CD4-positive, alpha-beta T cell treated with Interleukin-17A for 1 hour (primary cell): ENCODE measurements at regions not wholly inside any gene's neighbourhood (a gene's known extent, or its start where the extent isn't known, plus 50 kb on each side); places are given as distances from the start of the nearest gene placed in this dataset.

ENCODE experiments used
- DNase-seq: peaks from one replicate; pipeline ENCODE4 v3.0.0-alpha.2; 2020

GRCh38 chr16:59259074-59259949, 525.2 kb upstream of the GOT2 start:
- DNase-seq: no peak

DNA sequence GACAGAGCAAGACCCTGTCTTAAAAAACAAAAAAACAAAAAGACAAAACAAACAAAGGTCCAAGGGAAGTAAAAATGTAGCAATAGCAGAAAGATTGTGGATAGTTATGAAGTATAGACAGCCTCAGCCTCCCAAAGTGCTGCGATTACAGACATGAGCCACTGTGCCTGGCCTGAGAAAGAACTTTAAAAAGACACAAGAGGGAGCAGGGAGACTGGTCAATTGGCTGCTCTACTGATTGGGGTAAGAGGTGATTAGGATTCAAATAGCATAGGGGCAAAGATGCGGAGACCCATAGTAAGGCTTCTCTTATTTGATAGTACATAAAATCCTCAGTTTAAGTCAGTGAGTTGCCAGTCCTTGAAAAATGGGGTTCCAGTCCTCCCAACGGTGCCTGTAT, 518.2 kb upstream of the GOT2 start:
- DNase-seq: no peak

- no peak for DNase-seq
Measured at GRCh38 chr16:59249011-59249410, 514.9 kb upstream of the GOT2 start.

DNA sequence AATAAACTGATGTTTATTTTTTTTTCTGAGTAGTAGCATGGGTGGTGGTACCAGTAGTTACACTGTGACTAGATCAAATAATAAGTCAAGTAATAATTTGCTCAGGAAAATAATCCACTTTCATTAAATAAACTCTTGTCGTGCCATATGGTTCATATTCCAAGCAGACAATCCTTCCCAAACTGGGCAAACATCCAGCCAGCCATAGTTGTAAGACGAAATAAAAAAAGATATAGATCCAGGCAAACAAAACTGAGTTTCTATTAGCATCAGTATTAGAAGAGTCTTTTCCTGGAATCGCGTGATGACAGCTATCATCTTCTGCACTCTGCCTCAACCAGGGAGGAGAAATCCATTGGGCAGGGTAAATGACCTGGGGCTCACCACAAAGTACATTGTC, 508.4 kb upstream of the GOT2 start:
- no peak for DNase-seq

- DNase-seq: no peak
Measured at GRCh38 chr16:59238246-59238645, 504.1 kb upstream of the GOT2 start.

GRCh38 chr16:59236804-59237458, 502.8 kb upstream of the GOT2 start:
- no peak for DNase-seq

DNA sequence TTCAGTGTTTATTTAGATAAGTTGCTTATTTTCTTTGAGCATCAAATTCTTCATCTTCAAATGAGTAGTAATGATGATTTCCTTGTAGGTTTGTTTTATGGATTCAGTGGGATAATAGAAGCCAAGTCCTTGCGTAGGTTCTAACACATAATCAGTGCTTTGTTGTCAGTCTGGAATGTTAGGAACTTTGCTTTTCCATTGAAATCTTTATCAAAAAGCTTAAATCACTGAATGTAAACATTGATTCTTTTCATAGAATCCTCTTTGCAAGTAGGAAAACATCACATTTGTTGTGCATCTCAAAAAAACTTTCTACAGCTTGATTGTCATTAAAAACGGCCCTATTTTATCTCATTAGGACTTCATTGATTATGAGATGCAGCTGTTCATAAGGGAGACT, 490.3 kb upstream of the GOT2 start:
- no peak for DNase-seq

DNA sequence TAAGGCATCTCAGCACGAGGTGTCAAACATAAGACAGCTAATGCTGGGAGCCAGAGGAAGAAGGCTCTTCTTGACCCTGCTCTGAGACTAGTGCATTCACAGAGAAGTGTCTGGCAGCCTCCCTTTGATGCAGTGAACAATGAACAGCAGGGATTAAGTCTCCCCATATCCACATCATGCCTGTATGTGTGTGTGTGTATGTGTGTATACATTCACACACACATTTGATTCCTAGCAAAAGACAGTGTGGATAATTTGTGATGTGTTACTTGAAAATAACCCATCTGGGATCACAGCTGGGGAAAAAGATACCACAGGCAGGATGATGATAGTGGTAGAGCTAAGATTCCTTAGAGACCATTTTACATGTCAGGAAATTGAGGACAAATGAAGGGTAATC, 485.9 kb upstream of the GOT2 start:
- DNase-seq: no peak

- DNase-seq: no peak
Measured at GRCh38 chr16:59216291-59216690, 482.2 kb upstream of the GOT2 start.

GRCh38 chr16:59214455-59214854, 480.3 kb upstream of the GOT2 start:
- DNase-seq: no peak

DNA sequence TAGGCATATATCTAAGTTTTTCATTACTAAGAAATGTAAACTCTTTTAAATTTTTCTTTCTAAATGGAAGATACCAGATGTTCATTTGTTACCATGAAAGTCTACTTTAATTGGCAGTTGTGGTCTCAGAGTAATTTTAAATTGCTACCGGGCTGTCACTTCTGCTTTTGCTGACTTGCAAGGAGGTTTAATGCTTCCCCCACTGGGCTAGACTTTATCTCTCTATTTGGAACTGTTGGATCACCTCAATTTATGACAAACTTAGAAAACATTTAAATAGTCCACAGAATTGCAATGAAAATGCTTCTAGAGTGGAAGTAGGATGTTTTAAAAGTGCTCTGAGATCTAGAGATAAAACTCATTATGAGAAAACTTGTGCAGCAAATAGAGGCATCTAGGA, 479.8 kb upstream of the GOT2 start:
- no peak for DNase-seq

DNA sequence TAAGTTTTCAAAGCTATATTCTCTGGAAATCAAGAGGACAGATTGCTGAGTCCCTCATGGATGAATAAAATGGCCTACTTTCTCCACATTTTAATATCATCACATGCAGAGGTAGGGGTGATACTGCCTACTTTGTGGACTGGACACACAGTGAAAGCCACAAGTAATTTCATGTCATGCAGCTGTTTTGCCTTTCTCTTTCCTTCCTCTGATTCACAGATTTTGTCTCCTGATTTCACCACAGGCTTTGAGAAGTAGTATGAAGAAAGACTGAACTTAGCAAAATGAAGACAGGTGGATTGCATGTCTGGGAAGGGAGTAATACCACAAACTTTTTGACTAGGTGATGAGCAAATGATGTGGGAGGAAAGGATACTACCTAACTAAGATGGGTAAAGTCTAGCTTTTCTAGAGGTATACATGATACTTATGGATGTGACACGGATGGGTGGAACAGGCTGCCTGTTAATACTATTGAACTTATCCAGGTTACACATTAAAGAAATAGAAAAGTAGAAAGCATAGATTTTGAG, 478.4 kb upstream of the GOT2 start:
- DNase-seq: no peak

- DNase-seq: no peak
Measured at GRCh38 chr16:59210955-59211541, 476.9 kb upstream of the GOT2 start.

- DNase-seq: no peak
Measured at GRCh38 chr16:59205403-59205802, 471.3 kb upstream of the GOT2 start.

- no peak for DNase-seq
Measured at GRCh38 chr16:59204589-59204988, 470.5 kb upstream of the GOT2 start.

GRCh38 chr16:59202233-59202862, 468.2 kb upstream of the GOT2 start:
- no peak for DNase-seq

DNA sequence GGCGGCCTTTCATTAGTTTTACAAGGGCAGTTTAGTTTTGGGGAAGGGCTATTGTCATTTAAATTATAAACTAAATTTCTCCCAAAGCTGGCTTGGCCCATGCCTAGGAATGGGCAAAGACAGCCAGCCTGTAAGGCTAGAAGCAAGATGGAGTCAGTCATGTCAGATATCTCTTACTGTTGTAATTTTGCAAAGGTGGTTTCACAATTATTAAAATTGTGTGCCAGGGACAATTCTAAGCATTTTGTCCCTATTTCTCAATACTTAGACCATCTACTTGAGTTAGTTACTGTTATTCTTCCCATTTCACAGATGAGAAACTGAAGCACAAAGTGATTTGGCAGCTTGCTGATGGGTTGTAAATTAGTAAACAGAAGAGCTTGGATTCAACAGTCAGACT, 467.7 kb upstream of the GOT2 start:
- no peak for DNase-seq

DNA sequence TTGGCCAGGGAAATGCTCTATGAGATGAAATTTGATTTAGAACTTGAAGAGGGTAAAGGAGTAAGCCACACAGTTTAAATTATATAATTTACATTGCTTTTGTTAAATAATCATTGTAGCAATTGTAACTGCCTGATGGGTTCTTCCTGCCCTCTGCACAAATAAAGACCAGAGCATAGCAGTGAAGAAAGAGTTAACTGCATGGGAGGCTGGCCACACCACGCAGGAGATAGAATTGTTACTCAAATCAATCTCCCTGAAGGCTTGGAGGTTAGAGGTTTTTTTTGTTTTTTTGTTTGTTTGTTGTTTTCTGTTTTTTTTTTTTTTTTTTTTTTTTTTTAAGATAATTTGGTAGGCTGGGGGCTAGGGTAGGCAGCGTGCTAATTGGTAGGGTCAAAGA, 467.0 kb upstream of the GOT2 start:
- no peak for DNase-seq

DNA sequence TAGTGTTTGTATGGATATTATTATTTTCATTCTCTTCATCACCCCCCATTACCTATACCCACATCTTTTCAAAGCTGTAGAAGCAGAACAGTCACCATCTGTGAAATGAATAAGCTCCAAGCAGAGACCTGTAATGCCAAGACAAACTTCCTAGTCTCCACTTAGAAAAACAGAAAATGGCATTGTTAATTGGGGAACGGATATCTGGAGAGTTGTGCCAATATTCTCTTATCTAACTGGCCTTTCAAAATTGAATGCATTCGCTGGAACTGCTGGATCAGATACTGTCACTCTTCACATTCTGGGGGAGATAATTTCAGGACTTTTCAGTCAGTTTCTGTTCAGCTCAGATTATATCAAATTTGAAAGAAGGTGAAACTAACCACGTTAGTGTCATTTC, 464.4 kb upstream of the GOT2 start:
- no peak for DNase-seq

- no peak for DNase-seq
Measured at GRCh38 chr16:59195242-59195641, 461.1 kb upstream of the GOT2 start.

DNA sequence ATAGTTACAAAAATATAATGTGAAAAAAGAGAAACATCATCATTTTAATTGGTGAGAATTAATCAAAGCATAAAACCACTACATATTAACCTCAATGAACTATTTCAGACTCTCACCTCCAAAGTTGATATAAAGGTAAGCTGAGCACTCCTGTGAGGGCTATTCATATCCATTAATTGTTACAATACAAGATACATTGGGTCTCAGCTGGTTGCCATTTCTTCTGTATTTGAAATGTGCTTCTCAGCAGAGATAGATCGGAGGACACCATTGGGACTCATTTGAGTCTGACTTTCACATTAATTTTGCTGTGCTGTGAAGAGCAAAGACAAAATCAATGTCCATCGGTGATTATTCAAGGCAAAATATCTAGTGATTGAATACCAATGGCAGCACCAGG, 459.5 kb upstream of the GOT2 start:
- DNase-seq: no peak

- no peak for DNase-seq
Measured at GRCh38 chr16:59192551-59193199, 458.6 kb upstream of the GOT2 start.

- DNase-seq: no peak
Measured at GRCh38 chr16:59190731-59191130, 456.6 kb upstream of the GOT2 start.
